ENCODE measurements at regions not wholly inside any gene's neighbourhood (a gene's known extent, or its start where the extent isn't known, plus 50 kb on each side); places are given as distances from the start of the nearest gene placed in this dataset.
"Not testable (repeated sequence)": the region's sequence is repeated elsewhere in the genome, so short reads cannot be mapped to it uniquely, and the experiment has no call there.

- DNase-seq: no peak
Observed at GRCh38 chr1:73766786-73767348, 431.1 kb downstream of the LRRIQ3 start.

DNA sequence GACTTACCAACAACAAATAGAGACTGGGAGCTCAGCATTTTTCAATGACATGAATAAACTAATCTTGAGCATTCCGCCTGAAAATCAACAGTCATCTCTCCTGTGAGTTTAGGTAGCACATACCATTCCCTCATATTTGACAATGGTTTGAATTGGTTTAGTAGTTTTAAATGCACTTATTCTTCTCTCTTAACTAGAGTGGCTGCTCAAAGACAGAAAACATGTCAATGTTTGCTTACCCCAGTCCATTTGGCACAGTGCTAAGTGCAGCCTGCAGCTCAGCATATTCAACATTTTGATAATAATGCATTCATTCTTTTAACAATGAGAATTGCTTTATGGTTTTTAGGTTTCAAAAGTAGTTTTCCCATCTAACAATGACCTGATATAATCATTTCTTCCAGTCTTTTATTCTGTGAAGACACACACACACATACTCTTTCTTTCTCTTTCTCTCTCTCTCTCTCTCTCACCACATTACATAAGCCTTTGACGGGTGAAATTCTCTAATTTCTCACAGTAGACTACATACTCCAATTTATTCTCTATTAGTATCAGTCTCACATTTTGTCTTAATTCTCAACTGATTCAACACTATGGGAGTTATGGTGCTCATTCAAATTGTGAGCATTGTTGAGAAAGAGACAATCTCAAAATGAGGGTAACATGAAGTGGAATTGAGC, 432.3 kb downstream of the LRRIQ3 start:
- no peak for DNase-seq

DNA sequence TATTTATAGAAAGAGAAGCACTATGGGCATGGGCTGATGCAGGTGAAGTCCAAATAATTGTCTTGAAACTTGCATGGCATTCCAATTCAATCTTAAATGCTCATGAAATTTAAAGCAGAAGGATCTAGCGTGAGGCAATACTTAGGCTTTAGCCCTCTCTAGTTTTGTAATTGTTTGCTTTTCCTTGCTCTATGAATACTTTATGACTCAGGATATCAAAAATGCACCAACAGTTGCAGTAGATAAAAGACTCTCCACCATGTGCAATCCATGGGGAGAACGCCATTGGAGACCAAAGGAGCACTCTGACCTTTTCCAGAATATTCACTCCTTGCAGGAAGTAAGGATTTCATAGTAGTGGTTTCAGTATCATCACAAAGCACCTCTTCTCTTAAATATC, 436.4 kb downstream of the LRRIQ3 start:
- no peak for DNase-seq

GRCh38 chr1:73759011-73759410, 439.0 kb downstream of the LRRIQ3 start:
- DNase-seq: no peak

- DNase-seq: no peak
Observed at GRCh38 chr1:73756817-73757216, 441.2 kb downstream of the LRRIQ3 start.

- no peak for DNase-seq
Observed at GRCh38 chr1:73755649-73756048, 442.3 kb downstream of the LRRIQ3 start.

- no peak for DNase-seq
Observed at GRCh38 chr1:73749996-73750395, 448.0 kb downstream of the LRRIQ3 start.

DNA sequence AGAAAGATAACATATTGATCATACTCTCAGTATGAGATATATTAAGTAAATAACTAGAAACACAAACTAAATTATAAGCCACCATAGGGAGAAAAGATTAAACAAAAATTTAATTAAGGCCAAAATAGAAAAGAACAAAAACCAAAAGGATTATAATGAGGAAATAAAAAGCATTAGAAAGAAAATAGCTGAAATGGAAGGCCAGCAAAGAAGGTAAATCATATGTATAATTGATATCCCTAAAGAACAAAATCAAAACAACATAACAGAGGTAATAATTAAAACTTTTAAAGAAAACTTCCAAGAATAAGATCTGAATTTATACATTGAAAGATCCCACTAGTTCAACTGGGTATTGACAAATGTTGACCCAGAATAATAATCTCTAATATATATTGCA, 453.0 kb downstream of the LRRIQ3 start:
- no peak for DNase-seq

DNA sequence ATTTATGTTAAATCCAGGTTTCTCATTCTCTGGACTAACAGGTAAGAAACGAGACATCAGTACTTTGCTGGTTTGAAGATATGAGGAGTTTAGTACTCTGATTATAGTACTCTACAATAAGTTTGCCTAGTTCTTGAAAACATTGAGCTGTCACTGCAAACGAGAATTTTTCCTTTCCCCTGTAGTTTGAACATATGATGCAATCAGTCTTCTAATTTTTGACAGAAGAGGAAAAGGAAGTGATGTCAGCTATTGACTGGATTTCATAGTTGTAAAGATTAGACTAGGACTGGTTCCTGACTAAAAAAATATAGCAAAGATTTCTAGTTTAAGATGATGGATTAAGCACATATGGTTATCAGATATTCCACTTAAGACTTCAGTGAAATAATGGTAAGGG, 461.9 kb downstream of the LRRIQ3 start:
- DNase-seq: no peak

GRCh38 chr1:73727036-73727435, 470.9 kb downstream of the LRRIQ3 start:
- DNase-seq: no peak

GRCh38 chr1:73722055-73722454, 475.9 kb downstream of the LRRIQ3 start:
- no peak for DNase-seq

DNA sequence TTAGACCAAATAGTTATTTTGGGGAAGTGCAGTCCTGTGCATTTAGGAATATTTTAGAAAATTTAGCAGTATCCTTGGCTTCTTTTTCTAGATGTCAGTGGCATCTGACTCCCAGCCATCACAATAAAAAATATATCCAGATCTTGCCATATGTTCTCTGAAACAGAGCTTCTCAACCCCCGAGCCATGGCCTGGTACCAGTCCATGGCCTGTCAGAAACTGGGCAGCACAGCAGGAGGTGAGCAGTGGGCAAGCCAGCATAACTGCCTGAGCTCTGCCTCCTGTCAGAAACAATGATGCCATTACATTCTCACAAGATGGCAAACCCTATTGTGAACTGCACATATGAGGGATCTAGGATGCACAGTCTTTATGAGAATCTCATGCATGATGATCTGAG, 480.0 kb downstream of the LRRIQ3 start:
- no peak for DNase-seq

DNA sequence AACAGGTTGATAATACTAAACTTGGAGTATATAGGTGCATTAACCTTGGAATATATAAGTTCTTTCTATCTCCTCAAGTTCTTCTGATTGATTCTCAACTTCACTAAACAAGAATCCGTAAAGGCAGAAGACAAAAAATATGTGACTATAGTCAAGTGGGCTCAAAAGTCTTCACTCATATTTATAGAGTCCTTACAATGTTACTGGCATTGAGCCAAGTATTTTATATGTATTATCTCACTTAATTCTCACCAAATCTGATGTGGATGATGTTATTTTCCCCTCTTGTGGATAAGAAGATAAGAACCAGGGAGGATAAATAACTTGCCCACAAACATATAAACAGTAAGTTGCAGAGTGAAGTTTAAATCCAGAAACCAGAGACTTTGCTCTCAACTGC, 486.9 kb downstream of the LRRIQ3 start:
- DNase-seq: no peak

DNA sequence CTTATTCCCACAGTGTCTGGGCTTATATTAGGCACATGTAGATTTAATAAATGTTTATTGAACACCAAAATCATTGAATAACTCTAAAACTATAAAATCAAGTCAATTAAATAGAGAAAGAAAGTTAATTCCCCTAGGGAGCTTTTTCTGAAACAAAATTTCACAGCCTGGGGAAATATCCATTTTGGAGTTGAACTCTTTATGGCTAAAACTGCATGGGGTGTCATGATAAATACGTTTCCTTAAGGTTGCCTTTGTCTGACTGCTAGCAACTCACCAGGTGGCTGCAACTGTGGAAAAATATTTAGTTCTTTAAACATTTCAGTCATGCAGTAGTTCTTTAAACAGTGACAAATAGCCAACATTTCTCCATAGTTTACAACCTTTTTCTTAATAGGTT, 496.1 kb downstream of the LRRIQ3 start:
- DNase-seq: no peak

GRCh38 chr1:73676186-73676585, 521.8 kb downstream of the LRRIQ3 start:
- DNase-seq: no peak

DNA sequence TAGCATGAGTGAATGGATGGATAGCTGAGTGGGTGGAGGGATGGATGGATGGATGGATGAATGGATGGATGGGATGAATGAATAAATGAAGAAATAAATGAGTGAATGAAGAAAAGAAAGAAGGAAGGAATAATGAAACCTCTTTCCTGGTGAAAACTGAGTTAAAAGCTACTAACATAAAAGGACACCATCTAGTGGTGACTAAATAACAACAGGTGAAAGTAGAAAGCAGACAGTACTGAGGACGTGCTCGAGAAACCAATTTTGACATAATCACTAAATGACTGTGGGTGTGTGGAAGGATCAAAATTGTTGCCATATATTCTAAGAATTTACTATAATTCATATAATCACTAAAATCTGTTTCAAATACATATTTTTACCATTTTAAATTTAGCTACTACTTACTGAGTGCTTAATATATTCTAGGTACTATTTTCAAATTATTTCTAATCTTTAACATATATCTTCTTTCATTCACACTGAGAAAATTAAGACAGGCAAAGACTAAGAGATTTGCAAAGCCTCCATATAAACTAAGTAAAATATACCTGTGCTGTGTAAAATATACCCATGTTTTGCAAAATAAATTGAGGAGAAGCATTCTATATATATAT, 522.9 kb downstream of the LRRIQ3 start:
- no peak for DNase-seq

GRCh38 chr1:73673971-73674370, 524.0 kb downstream of the LRRIQ3 start:
- no peak for DNase-seq

GRCh38 chr1:73671530-73671929, 526.4 kb downstream of the LRRIQ3 start:
- DNase-seq: no peak

DNA sequence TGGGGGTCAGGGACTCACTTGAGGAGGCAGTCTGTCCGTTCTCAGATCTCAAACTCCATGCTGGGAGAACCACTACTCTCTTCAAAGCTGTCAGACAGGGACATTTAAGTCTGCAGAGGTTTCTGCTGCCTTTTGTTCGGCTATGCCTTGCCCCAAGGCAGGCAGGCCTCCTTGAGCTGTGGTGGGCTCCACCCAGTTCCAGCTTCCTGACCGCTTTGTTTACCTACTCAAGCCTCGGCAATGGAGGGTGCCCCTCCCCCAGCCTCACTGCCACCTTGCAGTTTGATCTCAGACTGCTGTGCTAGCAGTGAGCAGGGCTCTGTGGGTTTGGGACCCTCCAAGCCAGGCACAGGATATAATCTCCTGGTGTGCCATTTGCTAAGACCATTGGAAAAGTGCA, 530.0 kb downstream of the LRRIQ3 start:
- not testable (repeated sequence) for DNase-seq

GRCh38 chr1:73662526-73662925, 535.5 kb downstream of the LRRIQ3 start:
- DNase-seq: no peak

DNA sequence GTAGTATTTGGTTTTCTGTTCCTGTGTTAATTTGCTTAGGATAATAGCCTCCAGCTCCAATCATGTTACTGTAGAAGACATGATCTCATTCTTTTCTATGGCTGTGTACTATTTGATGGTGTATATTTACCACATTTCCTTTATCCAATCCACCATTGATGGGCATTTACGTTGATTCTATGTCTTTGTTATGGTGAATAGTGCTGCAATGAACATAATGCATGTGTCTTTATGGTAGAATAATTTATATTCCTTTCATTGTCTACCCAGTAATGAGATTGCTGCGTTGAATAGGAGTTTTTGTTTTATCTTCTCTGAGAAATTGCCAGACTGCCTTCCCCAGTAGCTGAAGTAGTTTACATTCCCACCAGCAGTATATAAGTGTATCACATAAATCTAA, 538.8 kb downstream of the LRRIQ3 start:
- DNase-seq: no peak

- no peak for DNase-seq
Observed at GRCh38 chr1:73654714-73655113, 543.3 kb downstream of the LRRIQ3 start.

DNA sequence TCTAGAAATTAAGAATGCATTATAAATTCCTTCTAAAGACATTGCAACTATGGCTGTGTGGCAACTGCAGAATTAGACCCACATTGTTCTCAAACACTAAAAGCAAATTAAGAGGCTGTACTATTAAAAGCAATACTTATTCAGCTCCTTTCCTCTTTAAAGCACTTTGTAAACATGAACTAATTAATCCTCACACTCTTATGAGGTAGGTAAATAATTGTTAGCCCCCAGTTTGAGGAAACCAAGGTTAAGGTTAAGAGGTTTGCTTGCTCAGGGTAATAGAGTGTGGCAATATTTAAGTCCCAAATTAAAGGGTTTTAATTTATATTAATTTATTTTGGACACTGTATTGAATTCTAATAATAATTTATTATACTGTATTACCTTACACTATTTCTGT, 553.8 kb downstream of the LRRIQ3 start:
- no peak for DNase-seq

- no peak for DNase-seq
Observed at GRCh38 chr1:73639494-73639893, 558.5 kb downstream of the LRRIQ3 start.

GRCh38 chr1:73637264-73637663, 560.7 kb downstream of the LRRIQ3 start:
- DNase-seq: no peak

Data from NCI-H1092 (cell line).